Body of pancreas (tissue), 4 donors: ENCODE measurements at regions not wholly inside any gene's neighbourhood (a gene's known extent, or its start where the extent isn't known, plus 50 kb on each side); places are given as distances from the start of the nearest gene placed in this dataset.

Experiments used
- POLR2A ChIP-seq, 3 donors: fragments of 450-650 bp; IDR thresholded peaks; one replicate each; pipeline ENCODE4 v1.6.1; 2016; ENCODE audit warnings: antibody characterized with exemption in 3 of 3, mild to moderate bottlenecking in 2 of 3
- TF ChIP-seq, protein P1 (sequence below), 7 experiments: fragments of 450-650 bp in 4 of 7; fragments of 200-600 bp in 3 of 7; sonication (generic) in 3 of 7; IDR thresholded peaks; one replicate each; pipeline ENCODE4 v1.5.1; 2016 to 2019; ENCODE audit warnings: antibody characterized with exemption in 7 of 7

DNA sequence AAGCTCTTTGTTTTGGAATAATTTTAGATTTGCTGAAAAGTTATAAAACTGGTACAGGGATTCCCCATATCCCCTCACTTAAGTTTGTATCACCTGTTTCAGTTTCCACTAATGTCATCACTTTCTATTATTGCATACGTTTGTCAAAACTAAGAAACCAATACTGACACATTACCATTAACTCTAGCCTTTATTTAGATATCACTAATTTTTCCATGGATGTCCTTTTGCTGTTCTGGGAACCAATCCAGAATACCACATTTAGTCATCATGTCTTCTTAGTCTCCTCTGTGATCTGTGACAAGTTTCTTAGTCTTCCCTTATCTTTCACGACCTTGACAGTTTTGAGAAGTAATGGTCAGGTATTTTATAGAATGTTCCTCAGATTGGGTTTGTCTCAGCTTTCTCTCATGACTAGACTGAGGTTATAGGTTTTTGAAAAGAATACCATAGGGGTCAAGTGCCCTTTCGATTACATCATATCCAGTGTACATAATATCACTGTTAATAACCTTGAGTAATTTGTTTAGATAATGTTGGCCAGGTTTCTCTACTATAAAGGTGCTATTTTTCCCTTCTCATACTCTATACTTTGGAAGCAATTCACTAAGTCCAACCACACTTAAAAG, 51.9 kb upstream of the NMUR2 start:
- no peak for TF ChIP-seq POLR2A (IDR thresholded peaks at IDR 0.05)
- TF ChIP-seq, protein P1, sequence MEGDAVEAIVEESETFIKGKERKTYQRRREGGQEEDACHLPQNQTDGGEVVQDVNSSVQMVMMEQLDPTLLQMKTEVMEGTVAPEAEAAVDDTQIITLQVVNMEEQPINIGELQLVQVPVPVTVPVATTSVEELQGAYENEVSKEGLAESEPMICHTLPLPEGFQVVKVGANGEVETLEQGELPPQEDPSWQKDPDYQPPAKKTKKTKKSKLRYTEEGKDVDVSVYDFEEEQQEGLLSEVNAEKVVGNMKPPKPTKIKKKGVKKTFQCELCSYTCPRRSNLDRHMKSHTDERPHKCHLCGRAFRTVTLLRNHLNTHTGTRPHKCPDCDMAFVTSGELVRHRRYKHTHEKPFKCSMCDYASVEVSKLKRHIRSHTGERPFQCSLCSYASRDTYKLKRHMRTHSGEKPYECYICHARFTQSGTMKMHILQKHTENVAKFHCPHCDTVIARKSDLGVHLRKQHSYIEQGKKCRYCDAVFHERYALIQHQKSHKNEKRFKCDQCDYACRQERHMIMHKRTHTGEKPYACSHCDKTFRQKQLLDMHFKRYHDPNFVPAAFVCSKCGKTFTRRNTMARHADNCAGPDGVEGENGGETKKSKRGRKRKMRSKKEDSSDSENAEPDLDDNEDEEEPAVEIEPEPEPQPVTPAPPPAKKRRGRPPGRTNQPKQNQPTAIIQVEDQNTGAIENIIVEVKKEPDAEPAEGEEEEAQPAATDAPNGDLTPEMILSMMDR (IDR thresholded peaks at IDR 0.05), result no peak
